Thyroid gland (tissue), 4 donors: ENCODE measurements at regions not wholly inside any gene's neighbourhood (a gene's known extent, or its start where the extent isn't known, plus 50 kb on each side); places are given as distances from the start of the nearest gene placed in this dataset.

Experiments used
- POLR2A ChIP-seq, 2 donors: fragments of 450-650 bp; IDR thresholded peaks; one replicate each; pipeline ENCODE4 v1.6.1; 2017; ENCODE audit warnings: antibody characterized with exemption in 2 of 2, mild to moderate bottlenecking in 2 of 2, moderate library complexity in 1 of 2
- TF ChIP-seq, protein P1 (sequence below), 6 experiments: fragments of 200-600 bp in 3 of 6; fragments of 450-650 bp in 3 of 6; sonication (generic) in 3 of 6; IDR thresholded peaks; one replicate each; pipeline ENCODE4 v1.5.1; 2016 to 2019; ENCODE audit warnings: antibody characterized with exemption in 6 of 6, mild to moderate bottlenecking in 2 of 6, inconsistent platforms in 1 of 6, moderate library complexity in 1 of 6

DNA sequence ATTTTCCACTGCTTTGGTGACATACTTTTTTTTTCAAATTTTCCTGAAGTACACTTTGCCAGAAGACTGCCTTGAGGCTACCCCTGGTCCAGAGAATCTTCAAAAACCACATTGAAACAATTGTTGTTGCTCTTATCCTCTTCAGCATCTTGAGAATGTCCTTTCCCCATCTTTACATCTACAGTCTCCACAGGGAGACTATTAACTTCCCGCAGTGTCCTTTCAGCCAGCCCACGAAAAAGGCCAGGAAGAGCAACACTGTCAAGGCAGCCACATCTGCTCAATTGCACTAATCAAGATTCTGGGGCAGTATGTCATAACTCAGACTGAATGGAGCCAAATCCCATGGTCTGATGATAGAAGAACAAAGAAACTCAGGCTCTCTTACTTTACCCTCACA is 148.3 kb downstream of the ENC1 start:
- TF ChIP-seq, protein P1, sequence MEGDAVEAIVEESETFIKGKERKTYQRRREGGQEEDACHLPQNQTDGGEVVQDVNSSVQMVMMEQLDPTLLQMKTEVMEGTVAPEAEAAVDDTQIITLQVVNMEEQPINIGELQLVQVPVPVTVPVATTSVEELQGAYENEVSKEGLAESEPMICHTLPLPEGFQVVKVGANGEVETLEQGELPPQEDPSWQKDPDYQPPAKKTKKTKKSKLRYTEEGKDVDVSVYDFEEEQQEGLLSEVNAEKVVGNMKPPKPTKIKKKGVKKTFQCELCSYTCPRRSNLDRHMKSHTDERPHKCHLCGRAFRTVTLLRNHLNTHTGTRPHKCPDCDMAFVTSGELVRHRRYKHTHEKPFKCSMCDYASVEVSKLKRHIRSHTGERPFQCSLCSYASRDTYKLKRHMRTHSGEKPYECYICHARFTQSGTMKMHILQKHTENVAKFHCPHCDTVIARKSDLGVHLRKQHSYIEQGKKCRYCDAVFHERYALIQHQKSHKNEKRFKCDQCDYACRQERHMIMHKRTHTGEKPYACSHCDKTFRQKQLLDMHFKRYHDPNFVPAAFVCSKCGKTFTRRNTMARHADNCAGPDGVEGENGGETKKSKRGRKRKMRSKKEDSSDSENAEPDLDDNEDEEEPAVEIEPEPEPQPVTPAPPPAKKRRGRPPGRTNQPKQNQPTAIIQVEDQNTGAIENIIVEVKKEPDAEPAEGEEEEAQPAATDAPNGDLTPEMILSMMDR (IDR thresholded peaks at IDR 0.05), result no peak
- TF ChIP-seq POLR2A (IDR thresholded peaks at IDR 0.05), result no peak
